Central memory CD8-positive, alpha-beta T cell (primary cell): ENCODE measurements at regions not wholly inside any gene's neighbourhood (a gene's known extent, or its start where the extent isn't known, plus 50 kb on each side); places are given as distances from the start of the nearest gene placed in this dataset.
"Not testable (repeated sequence)": the region's sequence is repeated elsewhere in the genome, so short reads cannot be mapped to it uniquely, and the experiment has no call there.

Experiments
- ATAC-seq: fragments of 150-1000 bp; cut with Tn5 transposase; replicated peaks from 2 replicates; pipeline ENCODE4 v1.10.0; 2022; ENCODE audit warnings: mild to moderate bottlenecking, moderate FRiP score, moderate number of reproducible peaks; ENCODE audit not compliant: poor library complexity, severe bottlenecking; ENCODE audit errors: extremely low read depth
- DNase-seq, 2 donors: peaks; one replicate each; pipeline ENCODE4 v3.0.0; 2021; ENCODE audit warnings: low spot score in 2 of 2
- H3K27ac Mint-ChIP-seq: one replicate; pipeline ENCODE4 v1.8.0; 2022; ENCODE audit warnings: low read depth, mild to moderate bottlenecking, moderate library complexity, mixed read lengths
- H3K27me3 Mint-ChIP-seq: one replicate; pipeline ENCODE4 v1.8.0; 2022; ENCODE audit warnings: mixed read lengths
- H3K36me3 Mint-ChIP-seq: one replicate; pipeline ENCODE4 v1.8.0; 2022; ENCODE audit warnings: mild to moderate bottlenecking, moderate library complexity, mixed read lengths; ENCODE audit not compliant: insufficient read depth
- H3K4me1 Mint-ChIP-seq: one replicate; pipeline ENCODE4 v1.8.0; 2022; ENCODE audit warnings: mixed read lengths
- H3K4me3 Mint-ChIP-seq: one replicate; pipeline ENCODE4 v1.8.0; 2022; ENCODE audit warnings: mild to moderate bottlenecking, moderate library complexity, mixed read lengths
- H3K9me3 Mint-ChIP-seq: one replicate; pipeline ENCODE4 v1.8.0; 2022; ENCODE audit warnings: mixed read lengths

DNA sequence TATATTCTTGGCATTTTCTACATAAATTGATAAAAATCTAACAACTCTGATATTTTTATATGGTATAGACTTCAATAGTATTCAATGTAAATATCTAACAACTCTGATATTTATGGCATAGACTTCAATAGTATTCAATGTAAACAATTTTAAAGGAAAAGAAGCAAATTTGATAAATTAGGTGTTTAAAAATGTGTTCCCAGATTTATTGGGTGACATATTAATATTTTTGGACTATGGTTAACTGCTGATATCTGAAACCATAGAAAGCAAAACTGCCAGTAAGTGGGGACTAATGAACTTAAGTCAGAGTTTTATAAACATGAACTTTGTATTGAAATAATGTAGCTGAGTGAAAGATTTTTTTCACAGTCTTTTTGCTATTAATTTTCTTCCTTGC, 1576.0 kb upstream of the DDX18 start:
- Mint-ChIP-seq H3K27ac (no peak overlapping the region), H3K9me3 (peaks cover 21% of the 10 kb centered on the region), H3K4me1 (no peaks in the 10 kb centered on the region), H3K36me3 (no peaks in the 10 kb centered on the region), H3K27me3 (no peaks in the 10 kb centered on the region), H3K4me3 (no peak overlapping the region)
- ATAC-seq: no peak
- no peak for DNase-seq

DNA sequence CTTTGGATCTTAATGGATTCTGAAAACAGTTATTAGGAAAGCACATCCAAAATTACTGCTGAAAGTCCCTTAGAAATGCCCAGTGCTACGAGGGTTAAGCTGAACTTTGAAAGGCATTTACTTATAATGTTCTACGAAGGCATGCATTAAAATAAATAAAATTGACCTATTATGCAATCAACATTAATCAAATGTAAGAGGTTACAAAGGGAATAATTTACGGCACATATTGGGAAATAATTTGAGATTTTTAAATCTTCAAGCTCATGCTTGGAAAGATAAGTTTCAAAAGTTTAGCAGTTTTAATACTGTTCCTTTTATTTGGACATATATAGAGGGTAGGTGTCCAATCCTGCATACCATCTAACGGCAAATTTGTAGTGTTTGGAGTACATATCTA, 1564.1 kb upstream of the DDX18 start:
- no peak overlapping the region for H3K27ac Mint-ChIP-seq
- H3K4me1 Mint-ChIP-seq: no peaks in the 10 kb centered on the region
- DNase-seq: no peak
- H3K27me3 Mint-ChIP-seq: no peaks in the 10 kb centered on the region
- no peak overlapping the region for H3K4me3 Mint-ChIP-seq
- H3K36me3 Mint-ChIP-seq: no peaks in the 10 kb centered on the region
- no peak for ATAC-seq
- H3K9me3 Mint-ChIP-seq: peaks cover 12% of the 10 kb centered on the region

DNA sequence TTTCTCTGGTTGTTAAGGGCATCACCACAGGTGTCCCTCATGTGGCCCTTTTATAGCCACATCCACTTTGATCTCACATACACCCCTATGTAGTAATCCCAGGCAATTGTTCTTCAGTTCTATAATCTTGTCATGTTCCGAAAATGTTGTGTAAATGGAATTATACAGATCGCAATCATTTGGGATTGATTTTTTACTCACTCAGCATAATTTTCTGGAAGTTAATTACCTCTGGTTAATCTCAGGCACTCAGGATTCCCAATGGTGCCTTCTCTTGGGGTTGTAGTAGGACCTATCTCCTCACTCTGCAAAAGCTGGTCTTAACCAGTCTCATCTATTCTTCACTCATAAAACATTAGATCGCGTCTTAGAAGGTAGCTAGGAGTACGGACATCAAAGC, 1549.6 kb upstream of the DDX18 start:
- DNase-seq (no peak), ATAC-seq (no peak)
- Mint-ChIP-seq H3K4me1 (no peaks in the 10 kb centered on the region), H3K36me3 (no peaks in the 10 kb centered on the region), H3K27me3 (no peaks in the 10 kb centered on the region), H3K27ac (no peak overlapping the region), H3K4me3 (no peak overlapping the region), H3K9me3 (peaks cover 35% of the 10 kb centered on the region)

DNA sequence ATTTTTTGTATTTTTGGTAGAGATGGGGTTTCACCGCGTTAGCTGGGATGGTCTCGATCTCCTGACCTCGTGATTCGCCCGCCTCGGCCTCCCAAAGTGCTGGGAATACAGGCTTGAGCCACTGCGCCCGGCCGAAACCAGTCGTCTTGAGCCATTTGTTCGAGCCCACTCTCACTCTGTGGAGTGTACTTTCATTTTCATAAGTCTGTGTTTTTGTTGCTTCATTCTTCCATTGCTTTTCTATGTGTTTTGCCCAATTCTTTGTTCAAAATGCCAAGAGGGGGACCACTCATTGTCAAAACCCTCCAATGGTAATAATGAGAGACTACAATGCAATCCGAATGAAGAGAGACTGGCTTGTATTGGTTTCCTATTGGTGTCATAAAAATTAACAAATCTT, 1545.5 kb upstream of the DDX18 start:
- no peak overlapping the region for H3K4me3 Mint-ChIP-seq
- ATAC-seq (no peak), DNase-seq (no peak)
- peaks cover 24% of the 10 kb centered on the region for H3K9me3 Mint-ChIP-seq
- H3K27ac Mint-ChIP-seq: no peak overlapping the region
- no peaks in the 10 kb centered on the region for H3K27me3 Mint-ChIP-seq
- H3K4me1 Mint-ChIP-seq: no peaks in the 10 kb centered on the region
- no peaks in the 10 kb centered on the region for H3K36me3 Mint-ChIP-seq

DNA sequence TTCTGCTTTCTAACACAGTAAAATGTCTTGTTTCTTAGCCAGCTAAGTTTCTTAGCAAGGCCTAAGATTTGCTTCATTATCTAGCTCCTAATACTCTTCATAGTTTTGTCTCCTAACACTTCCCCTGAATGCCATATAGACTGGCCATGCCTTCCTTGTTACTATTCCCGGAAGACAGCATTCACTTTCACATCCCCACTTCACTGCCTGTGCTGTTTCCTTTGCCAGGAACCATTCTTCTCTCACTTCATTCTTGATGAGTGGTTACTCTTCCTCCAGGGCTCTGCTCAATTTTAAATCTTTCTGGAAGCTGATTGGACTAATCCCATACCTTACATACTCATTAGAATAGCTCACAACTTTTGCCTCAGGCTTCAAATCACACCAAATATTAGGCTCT, 1510.2 kb upstream of the DDX18 start:
- Mint-ChIP-seq H3K36me3 (no peaks in the 10 kb centered on the region), H3K27ac (no peak overlapping the region), H3K27me3 (no peaks in the 10 kb centered on the region), H3K4me3 (no peak overlapping the region), H3K4me1 (no peaks in the 10 kb centered on the region), H3K9me3 (peaks cover 11% of the 10 kb centered on the region)
- ATAC-seq (no peak), DNase-seq (no peak)

DNA sequence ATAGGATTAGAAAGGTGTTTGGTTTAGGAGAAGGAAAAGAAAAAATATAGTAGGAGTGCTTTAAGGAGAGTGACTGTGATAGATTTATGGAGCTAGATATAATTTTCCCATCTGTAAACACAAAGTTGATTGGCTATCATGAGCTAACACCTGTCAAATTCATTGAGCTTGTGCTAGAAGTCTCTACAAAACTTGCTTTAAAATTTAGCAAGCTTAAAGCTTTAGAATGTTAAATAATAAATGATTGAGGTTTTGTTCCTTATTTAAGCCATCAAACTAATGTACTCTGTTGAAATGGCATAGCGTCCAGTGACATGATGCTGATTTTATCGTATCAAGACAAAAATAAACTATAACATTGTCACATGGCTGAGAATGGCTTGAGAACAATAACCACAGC, 1497.4 kb upstream of the DDX18 start:
- Mint-ChIP-seq H3K27me3 (no peaks in the 10 kb centered on the region), H3K4me1 (no peaks in the 10 kb centered on the region), H3K27ac (no peak overlapping the region), H3K4me3 (no peak overlapping the region), H3K9me3 (peaks cover 27% of the 10 kb centered on the region), H3K36me3 (no peaks in the 10 kb centered on the region)
- DNase-seq (no peak), ATAC-seq (no peak)

DNA sequence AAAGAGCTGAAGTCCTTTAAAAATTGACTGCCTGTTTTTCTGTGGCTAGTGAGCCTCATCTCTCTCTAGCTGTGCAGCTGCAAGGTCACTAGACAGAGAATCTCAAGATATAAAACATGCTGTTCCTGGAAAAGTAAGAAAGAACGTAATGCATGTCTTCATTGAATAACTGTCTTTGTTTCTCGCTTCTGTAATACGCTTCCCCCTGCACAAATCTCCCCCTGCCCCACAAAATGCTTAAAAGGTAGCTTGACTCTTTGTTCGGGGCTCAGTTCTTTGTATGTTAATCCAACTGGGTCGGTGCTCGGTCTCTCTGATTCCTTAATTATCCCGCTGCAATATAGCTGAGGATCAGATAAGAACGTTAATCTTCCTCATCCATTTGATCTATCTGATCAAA, 1495.9 kb upstream of the DDX18 start:
- H3K9me3 Mint-ChIP-seq: peaks cover 27% of the 10 kb centered on the region
- H3K36me3 Mint-ChIP-seq, H3K4me1 Mint-ChIP-seq, ATAC-seq, H3K4me3 Mint-ChIP-seq, H3K27ac Mint-ChIP-seq, H3K27me3 Mint-ChIP-seq, DNase-seq: not testable (repeated sequence)

DNA sequence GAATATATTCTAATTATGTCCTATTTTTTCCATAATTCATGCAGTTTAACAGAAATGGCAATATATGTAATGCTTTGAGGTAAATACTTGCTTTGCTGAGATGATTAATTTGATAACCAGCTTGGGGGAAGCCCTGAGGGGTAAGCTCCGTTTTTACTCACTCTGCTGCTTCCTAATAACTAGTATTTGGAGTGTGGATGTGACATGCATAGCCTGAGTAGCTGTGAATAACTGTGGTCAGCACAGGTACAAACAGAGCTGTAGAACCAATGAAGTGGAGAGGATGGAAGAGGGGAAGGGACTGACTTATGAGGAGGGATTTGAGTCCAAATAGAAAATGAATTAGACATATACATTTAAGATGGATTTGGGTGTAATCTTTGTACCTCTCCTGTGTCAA, 1495.5 kb upstream of the DDX18 start:
- H3K36me3 Mint-ChIP-seq: no peaks in the 10 kb centered on the region
- H3K4me3 Mint-ChIP-seq: no peak overlapping the region
- H3K27me3 Mint-ChIP-seq: no peaks in the 10 kb centered on the region
- peaks cover 29% of the 10 kb centered on the region for H3K9me3 Mint-ChIP-seq
- DNase-seq (no peak), ATAC-seq (no peak)
- H3K27ac Mint-ChIP-seq: no peak overlapping the region
- no peaks in the 10 kb centered on the region for H3K4me1 Mint-ChIP-seq

DNA sequence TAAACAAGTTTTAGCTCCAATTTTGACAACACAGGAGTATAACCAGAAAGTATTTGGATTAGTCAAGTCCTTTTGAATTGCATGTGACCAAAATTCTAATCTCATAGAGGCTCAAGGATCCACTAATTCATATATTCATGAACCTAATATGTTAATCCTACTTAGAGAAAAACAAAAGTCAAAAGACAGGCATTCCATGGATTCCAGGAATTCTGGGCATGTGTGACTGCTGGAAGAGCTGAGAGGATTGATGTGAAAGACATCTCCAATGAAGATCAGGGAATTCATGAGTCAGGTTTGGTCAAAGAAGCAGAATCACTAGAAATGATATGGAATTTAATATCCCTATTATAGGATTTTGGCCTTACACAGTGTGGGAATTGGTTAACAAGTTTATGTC, 1494.6 kb upstream of the DDX18 start:
- Mint-ChIP-seq H3K27ac (no peak overlapping the region), H3K36me3 (no peaks in the 10 kb centered on the region), H3K4me1 (no peaks in the 10 kb centered on the region), H3K27me3 (no peaks in the 10 kb centered on the region), H3K4me3 (no peak overlapping the region), H3K9me3 (peaks cover 32% of the 10 kb centered on the region)
- DNase-seq (no peak), ATAC-seq (no peak)

DNA sequence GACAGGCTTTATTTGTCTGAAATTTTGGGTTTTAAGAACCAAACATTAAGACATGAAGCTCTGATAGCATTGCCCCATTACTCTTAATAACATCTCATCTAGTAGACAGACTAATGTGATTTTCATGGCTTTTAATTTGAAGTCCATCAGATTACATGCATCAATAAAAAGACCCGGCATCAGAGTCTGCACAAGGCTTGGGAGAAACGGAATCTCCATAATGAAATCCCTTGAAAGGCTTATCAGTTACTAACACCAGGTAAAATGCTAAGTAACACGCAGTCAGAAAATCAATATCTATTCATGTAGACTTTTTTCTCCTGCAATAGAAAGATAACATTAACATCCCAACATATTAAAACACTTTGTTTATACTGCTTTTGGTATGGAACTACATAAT, 1485.2 kb upstream of the DDX18 start:
- no peaks in the 10 kb centered on the region for H3K36me3 Mint-ChIP-seq
- DNase-seq: no peak
- no peaks in the 10 kb centered on the region for H3K4me1 Mint-ChIP-seq
- no peak overlapping the region for H3K27ac Mint-ChIP-seq
- peaks cover 38% of the 10 kb centered on the region for H3K9me3 Mint-ChIP-seq
- no peak overlapping the region for H3K4me3 Mint-ChIP-seq
- no peaks in the 10 kb centered on the region for H3K27me3 Mint-ChIP-seq
- ATAC-seq: no peak

DNA sequence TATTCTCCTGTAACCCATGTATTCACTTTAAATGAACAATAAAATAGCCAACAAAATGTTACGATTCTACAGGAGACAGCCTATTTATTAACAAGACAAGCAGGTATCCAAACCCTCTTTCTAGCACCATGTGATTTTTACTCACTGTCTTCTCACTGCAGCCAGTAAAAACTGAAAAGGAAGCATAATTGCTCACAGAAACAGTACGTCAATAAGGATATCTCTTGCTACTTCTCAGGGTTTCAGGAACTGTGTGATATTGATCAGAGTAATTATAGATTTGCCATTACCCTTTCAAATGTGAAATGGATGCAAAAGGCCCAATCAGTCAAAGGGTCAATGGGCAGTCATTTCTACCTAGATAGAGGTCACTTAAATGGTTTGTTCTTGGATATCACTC, 1473.8 kb upstream of the DDX18 start:
- no peak for DNase-seq
- no peak for ATAC-seq
- H3K36me3 Mint-ChIP-seq: no peaks in the 10 kb centered on the region
- no peaks in the 10 kb centered on the region for H3K4me1 Mint-ChIP-seq
- H3K27me3 Mint-ChIP-seq: no peaks in the 10 kb centered on the region
- H3K9me3 Mint-ChIP-seq: peaks cover 28% of the 10 kb centered on the region
- H3K4me3 Mint-ChIP-seq: no peak overlapping the region
- H3K27ac Mint-ChIP-seq: no peak overlapping the region

DNA sequence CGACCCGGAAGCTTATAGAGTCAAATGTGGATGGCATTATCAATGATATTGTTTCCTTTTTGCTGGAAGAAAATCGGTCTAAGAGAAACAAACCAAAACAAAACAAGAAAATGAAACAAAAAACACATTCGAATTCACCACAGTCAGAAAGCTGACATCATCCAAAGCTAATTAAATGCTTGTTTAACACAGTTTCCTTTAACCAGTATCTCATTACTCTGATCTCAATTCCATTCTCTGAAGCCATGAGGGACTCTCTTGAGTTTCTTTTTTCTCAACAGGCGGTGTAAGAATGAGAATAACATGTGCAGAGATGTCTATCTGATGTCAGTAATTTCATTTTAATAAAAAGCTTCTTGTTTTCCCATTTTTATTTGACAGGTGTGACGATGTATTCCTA, 1448.3 kb upstream of the DDX18 start:
- no peak overlapping the region for H3K27ac Mint-ChIP-seq
- ATAC-seq (no peak), DNase-seq (no peak)
- no peak overlapping the region for H3K4me3 Mint-ChIP-seq
- no peaks in the 10 kb centered on the region for H3K4me1 Mint-ChIP-seq
- peaks cover 25% of the 10 kb centered on the region for H3K9me3 Mint-ChIP-seq
- H3K36me3 Mint-ChIP-seq: no peaks in the 10 kb centered on the region
- no peaks in the 10 kb centered on the region for H3K27me3 Mint-ChIP-seq

DNA sequence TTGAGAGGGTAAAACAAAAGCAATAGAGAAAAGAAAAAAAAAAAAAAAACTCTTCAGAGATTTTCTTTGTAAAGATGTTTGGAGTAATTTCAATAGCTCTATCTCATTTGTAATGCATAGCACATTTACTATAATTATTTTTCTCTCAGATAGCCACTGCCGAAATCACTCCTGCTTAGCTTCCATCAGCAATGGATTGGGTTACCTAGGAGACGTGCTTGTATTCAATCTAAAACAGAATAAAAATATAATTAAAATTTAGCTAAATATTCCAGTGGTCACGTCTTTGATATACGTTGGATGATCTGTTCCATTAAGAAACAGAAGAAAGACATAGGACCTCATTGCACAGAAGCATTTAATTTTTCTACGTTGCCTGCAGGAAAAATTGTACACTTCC, 1435.7 kb upstream of the DDX18 start:
- H3K4me3 Mint-ChIP-seq: no peak overlapping the region
- DNase-seq (no peak), ATAC-seq (no peak)
- H3K36me3 Mint-ChIP-seq: no peaks in the 10 kb centered on the region
- H3K27ac Mint-ChIP-seq: no peak overlapping the region
- no peaks in the 10 kb centered on the region for H3K4me1 Mint-ChIP-seq
- H3K9me3 Mint-ChIP-seq: peaks cover 34% of the 10 kb centered on the region
- H3K27me3 Mint-ChIP-seq: no peaks in the 10 kb centered on the region

DNA sequence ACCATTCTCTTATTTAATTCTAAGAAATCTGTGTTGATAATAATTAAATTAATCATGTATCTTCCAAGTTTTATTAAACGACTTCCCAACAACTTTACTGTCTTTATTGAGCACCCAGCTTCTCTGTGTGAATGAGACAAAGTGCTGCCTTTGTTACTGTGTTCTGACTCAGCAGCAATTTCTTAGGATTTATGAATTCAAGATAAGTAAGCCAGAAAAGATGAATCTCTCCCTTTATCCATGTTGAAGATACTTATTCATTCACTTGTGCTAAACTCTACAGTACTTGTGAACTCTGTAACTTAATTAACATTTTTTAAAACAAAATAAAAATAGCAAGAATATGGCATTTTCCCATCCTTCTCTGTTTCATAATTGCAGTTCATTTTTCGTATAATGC, 1403.3 kb upstream of the DDX18 start:
- Mint-ChIP-seq H3K36me3 (no peaks in the 10 kb centered on the region), H3K4me1 (no peaks in the 10 kb centered on the region), H3K4me3 (no peak overlapping the region), H3K27me3 (no peaks in the 10 kb centered on the region), H3K9me3 (peaks cover 45% of the 10 kb centered on the region), H3K27ac (no peak overlapping the region)
- ATAC-seq: no peak
- DNase-seq: no peak
